ENCODE measurements at regions not wholly inside any gene's neighbourhood (a gene's known extent, or its start where the extent isn't known, plus 50 kb on each side); places are given as distances from the start of the nearest gene placed in this dataset.

DNA sequence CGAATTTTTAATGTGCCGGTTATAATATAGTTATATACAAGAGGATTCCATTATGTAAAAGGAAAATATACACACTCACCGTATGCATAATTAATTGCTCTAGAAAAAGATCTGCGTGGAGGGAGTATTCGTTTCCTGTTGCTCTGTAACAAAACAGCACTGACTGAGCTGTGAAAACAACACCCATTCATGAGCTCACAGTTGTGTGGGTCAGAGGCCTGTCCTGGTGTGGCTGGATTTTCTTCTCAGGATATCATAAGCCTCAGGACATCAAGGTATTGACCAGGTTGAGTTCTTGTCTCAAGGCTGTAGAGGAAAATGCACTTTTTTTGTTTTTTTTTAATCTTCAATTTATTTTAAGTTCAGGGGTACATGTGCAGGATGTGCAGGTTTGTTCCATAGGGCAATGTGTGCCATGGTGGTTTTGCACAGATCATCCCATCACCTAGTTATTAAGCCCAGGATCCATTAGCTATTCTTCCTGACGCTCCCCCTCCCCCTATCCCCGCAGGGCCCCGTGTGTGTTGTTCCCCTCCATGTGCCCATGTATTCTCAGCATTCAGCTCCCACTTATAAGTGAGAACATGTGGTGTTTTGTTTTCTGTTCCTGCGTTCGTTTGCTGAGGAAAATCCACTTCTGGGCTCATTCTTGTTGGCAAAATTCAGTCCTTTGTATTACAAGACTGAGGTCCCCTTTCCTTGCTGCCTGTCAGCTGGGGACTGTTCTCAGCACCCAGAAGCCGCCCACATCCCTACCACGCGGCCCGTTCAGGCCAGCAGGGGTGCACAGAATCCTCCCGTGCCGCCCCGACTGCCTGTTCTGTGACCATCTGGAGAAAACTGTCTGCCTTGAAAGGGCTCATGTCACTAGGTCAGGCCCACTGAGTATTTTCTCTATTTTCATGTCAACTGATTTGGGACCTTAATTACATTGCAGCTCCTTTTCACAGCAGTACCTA, 87.4 kb upstream of the ERRFI1 start:
- WGBS, 3 donors, result 59 to 74% (median 66%) methylated on average over 16 to 17 of the region's 17 CpGs
- no peak overlapping the region for H3K27ac ChIP-seq (ENCODE audit: low read depth, low read length)

- WGBS, 3 donors, result 86 to 89% (median 87%) methylated on average over 11 of the region's 11 CpGs
Measured at GRCh38 chr1:8112611-8113261, 86.6 kb upstream of the ERRFI1 start.

DNA sequence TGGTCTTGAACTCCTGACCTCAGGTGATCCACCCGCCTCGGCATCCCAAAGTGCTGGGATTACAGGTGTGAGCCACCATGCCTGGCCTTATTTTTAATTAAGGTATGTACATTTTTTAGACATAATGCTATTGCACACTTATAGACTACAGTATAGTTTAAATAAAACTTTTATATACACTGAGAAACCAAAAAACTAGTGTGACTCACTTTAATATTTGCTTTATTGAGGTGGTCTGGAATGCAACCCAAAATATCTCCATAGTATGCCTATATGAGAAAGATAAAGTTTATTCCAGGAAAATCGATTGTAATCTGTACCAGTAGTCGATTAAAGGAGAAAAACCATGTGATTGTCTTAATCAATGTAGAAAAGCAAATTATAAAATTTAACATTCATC, 85.5 kb upstream of the ERRFI1 start:
- WGBS, 3 donors, result 90 to 94% (median 94%) methylated on average over 4 of the region's 4 CpGs
- no peak overlapping the region for H3K27ac ChIP-seq (ENCODE audit: low read depth, low read length)

More at GRCh38 chr1:8112611-8113261, 86.6 kb upstream of the ERRFI1 start:
- H3K27ac ChIP-seq (ENCODE audit: low read depth, low read length), result no peak overlapping the region

- 89 to 92% (median 91%) methylated on average over 4 of the region's 4 CpGs for WGBS, 3 donors
- no peak overlapping the region for H3K27ac ChIP-seq (ENCODE audit: low read depth, low read length)
Measured at GRCh38 chr1:8109216-8109615, 83.1 kb upstream of the ERRFI1 start.

DNA sequence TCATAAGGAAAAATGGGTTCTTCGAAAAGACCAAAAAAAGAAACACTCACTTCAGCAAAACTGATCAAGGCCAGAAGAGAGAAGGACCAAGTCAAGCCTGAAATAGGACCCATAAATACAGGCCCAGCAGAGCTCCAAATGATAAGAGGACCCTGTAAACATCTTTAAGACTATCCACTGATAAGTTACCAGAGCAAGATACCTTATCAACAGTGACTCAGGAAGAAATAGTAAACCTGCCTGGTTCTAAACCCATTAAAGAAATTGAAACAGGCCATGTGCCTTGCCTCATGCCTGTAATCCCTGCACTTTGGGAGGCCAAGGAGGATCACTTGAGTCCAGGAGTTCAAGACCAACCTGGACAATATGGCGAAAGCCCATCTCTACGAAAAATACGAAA, 81.8 kb upstream of the ERRFI1 start:
- WGBS, 3 donors, result 94 to 98% (median 98%) methylated on average over 4 of the region's 4 CpGs

DNA sequence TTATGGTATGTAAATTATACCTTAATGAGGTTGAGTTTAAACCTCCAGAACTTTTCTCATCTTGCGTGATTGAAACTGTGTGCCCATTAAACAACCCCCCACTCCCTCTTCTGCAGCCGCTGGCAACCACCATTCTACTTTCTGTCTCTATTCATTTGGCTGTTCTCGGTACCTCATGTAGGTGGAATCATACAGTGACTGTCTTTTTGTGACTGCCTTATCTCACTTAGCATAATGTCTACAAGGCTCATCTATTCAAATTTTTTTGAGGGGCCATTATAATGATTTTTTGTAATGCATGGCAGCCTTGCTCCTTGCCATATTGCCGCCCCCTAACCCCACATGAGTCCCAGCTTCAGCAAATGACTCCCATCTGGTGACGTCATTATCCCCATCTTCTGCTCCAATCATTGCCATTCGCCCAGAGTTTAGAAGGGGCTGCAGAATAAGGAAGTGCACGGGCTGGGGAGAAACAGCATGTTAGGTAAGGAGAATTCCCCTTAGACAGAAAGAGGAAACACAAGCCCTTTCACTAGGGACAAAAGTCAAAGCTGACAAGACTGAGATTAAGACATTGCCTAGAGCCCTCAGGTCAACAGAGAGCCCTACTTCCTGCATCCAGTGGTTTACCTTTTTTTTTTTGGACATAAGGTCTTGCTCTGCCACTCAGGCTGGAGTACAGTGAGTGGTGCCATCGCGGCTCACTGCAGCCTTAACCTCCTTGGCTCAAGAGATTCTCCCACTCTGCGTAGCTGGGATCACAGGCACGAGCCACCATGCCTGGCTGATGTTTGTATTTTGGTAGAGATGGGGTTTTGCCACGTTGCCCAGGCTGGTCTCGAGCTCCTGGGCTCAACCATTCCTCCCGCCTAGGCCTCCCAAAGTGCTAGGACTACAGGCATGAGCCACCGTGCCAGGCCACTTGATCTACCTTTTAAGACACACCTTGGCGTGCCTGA, 78.4 kb upstream of the ERRFI1 start:
- WGBS, 3 donors, result 76 to 82% (median 78%) methylated on average over 16 of the region's 16 CpGs
- H3K27ac ChIP-seq (ENCODE audit: low read depth, low read length), result no peak overlapping the region

More for the DNA sequence above, 81.8 kb upstream of the ERRFI1 start:
- H3K27ac ChIP-seq (ENCODE audit: low read depth, low read length), result no peak overlapping the region

DNA sequence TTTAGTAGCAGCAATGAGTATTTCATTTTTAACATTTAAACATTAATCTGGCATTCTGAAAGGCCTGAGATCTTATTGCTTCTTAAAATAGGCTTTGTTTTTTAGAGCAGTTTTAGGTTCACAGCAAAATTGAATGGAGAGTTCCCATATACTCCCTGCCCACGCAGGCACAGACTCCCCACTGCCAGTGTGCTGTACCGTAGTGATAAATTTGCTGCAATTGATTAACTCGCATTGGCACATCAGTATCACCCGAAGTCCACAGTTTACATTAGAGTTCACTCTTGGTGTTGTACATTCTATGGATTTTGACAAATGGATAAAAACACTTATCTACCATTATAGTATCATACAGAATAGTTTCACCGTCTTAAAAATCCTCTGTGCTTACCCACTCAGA, 71.8 kb upstream of the ERRFI1 start:
- no peak overlapping the region for H3K27ac ChIP-seq (ENCODE audit: low read depth, low read length)
- WGBS, 3 donors, result 62 to 77% (median 75%) methylated on average over 5 of the region's 5 CpGs

- WGBS, 3 donors, result 45 to 55% (median 54%) methylated on average over 6 of the region's 6 CpGs
- H3K27ac ChIP-seq (ENCODE audit: low read depth, low read length), result peak overlapping the region; percentile 52
Measured at GRCh38 chr1:8097077-8097799, 71.1 kb upstream of the ERRFI1 start.

DNA sequence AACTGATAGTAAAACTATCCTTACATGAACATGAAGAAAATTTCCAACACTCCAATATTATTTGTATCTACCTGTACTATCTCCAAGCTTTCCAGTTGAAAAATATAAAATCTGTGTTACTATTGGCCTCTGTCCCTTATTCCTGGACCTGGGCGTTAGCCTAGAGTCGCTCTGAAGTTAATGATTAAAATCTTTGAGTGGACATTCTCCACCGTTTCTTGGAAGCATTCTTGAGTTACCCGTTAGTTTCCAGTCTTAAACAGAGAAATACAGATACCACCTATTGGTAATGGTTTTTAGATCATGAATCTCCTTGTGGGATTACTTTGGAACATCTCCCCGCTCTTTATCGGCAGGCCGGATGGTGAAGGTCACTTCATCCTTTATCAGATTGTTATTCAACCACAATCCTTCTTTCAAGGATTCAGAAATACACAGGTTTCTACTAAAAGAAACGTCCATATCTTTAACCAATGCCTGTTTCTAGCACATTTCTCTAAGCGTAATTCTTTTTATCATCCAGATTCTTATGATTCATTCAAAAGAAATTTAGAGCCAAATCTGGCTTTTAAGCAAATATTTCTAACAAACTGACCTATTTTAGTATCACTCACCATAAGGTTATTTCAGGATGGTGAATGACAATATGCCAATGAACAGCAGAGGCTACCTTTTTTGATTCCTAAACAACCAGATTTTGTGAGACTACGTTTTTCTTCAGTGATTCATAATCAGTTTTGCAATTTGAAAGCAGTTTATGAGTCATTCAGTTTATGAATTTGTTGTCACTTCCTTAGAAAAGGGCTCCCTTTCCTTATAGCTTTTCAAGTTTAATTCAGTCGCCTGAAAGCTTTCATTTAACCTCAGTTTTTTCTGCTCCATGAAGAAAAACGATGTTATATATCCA, 70.2 kb upstream of the ERRFI1 start:
- no peak overlapping the region for H3K27ac ChIP-seq (ENCODE audit: low read depth, low read length)
- WGBS, 3 donors, result 27 to 63% (median 56%) methylated on average over 12 of the region's 12 CpGs

DNA sequence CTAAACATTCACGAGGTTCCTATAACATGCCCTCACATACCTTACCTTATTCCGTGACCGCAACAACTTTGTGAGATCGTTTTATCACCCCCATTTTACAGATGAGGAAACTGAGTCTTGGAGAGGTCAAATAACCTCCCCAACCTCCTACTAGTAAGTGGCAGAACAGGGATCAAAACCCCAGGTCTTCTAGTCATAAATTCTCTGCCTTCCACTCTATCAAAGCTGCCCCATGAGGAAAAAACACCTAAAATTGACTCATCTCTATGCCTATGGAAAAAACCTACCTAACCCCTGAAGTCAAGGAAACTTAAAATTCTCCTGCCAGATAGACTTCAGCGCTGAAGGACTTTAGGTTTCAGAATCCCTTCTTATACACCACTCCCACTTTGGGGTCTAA, 69.5 kb upstream of the ERRFI1 start:
- H3K27ac ChIP-seq (ENCODE audit: low read depth, low read length), result no peak overlapping the region
- 95 to 99% (median 96%) methylated on average over 5 of the region's 5 CpGs for WGBS, 3 donors

GRCh38 chr1:8094481-8095241, 68.6 kb upstream of the ERRFI1 start:
- no peak overlapping the region for H3K27ac ChIP-seq (ENCODE audit: low read depth, low read length)
- WGBS, 3 donors, result 61 to 63% (median 61%) methylated on average over 18 of the region's 18 CpGs

- no peak overlapping the region for H3K27ac ChIP-seq (ENCODE audit: low read depth, low read length)
- WGBS, 3 donors, result 95 to 96% (median 95%) methylated on average over 10 of the region's 10 CpGs
Measured at GRCh38 chr1:8093221-8093980, 67.3 kb upstream of the ERRFI1 start.

- WGBS, 3 donors, result 80 to 93% (median 86%) methylated on average over 9 of the region's 9 CpGs
- no peak overlapping the region for H3K27ac ChIP-seq (ENCODE audit: low read depth, low read length)
Measured at GRCh38 chr1:8092657-8093056, 66.5 kb upstream of the ERRFI1 start.

GRCh38 chr1:8091691-8092090, 65.6 kb upstream of the ERRFI1 start:
- WGBS, 3 donors, result 87 to 95% (median 89%) methylated on average over 2 of the region's 2 CpGs
- no peak overlapping the region for H3K27ac ChIP-seq (ENCODE audit: low read depth, low read length)

DNA sequence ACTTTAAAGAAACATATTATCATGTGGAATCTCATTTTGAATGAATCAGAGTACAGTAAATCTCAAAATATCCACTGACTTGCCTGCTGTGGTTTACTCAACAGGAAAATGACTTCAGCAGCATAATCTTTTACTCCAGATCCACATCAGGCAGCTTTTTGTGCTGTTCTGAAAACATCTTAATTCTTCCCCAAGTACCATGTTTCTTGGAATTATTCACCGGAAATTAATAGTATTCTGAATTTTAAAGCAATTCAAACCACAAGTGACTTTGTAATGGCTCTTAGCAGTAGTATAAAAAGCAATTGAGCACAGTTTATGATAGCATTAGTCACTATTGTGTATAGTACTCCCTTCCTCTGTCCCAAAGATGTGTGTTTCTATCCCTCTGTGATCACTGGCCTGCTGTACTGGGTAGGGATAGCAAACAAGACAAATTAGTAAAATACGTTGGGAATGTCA, 64.2 kb upstream of the ERRFI1 start:
- 56 to 76% (median 63%) methylated on average over 2 of the region's 2 CpGs for WGBS, 3 donors

More for the DNA sequence above, 64.2 kb upstream of the ERRFI1 start:
- no peak overlapping the region for H3K27ac ChIP-seq (ENCODE audit: low read depth, low read length)

All from adipose tissue (tissue), 3 donors.